PC-3 (cell line): ENCODE measurements at regions not wholly inside any gene's neighbourhood (a gene's known extent, or its start where the extent isn't known, plus 50 kb on each side); places are given as distances from the start of the nearest gene placed in this dataset.

Experiments used
- EZH2phosphoT487 ChIP-seq: fragments of 300-600 bp; sonication (generic); IDR thresholded peaks from 2 replicates; pipeline ENCODE4 v1.6.1; 2018; ENCODE audit warnings: mild to moderate bottlenecking, antibody characterized with exemption, low read length, borderline replicate concordance
- TF ChIP-seq, protein P1 (sequence below): fragments of 300-600 bp; sonication (generic); conservative IDR thresholded peaks from 2 replicates; pipeline ENCODE4 v1.5.1; 2017; ENCODE audit warnings: antibody characterized with exemption, low read depth, mild to moderate bottlenecking, low read length

- TF ChIP-seq, protein P1, sequence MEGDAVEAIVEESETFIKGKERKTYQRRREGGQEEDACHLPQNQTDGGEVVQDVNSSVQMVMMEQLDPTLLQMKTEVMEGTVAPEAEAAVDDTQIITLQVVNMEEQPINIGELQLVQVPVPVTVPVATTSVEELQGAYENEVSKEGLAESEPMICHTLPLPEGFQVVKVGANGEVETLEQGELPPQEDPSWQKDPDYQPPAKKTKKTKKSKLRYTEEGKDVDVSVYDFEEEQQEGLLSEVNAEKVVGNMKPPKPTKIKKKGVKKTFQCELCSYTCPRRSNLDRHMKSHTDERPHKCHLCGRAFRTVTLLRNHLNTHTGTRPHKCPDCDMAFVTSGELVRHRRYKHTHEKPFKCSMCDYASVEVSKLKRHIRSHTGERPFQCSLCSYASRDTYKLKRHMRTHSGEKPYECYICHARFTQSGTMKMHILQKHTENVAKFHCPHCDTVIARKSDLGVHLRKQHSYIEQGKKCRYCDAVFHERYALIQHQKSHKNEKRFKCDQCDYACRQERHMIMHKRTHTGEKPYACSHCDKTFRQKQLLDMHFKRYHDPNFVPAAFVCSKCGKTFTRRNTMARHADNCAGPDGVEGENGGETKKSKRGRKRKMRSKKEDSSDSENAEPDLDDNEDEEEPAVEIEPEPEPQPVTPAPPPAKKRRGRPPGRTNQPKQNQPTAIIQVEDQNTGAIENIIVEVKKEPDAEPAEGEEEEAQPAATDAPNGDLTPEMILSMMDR = no peak
- no peak for TF ChIP-seq EZH2phosphoT487
Measured at GRCh38 chr2:217666338-217666737, 336.5 kb downstream of the TNS1 start.
